AG20443 (cell line): ENCODE measurements at regions not wholly inside any gene's neighbourhood (a gene's known extent, or its start where the extent isn't known, plus 50 kb on each side); places are given as distances from the start of the nearest gene placed in this dataset.

Source experiments
- DNase-seq: peaks from one replicate; pipeline ENCODE4 v3.0.0; 2012; ENCODE audit warnings: low spot score, mixed read lengths

DNA sequence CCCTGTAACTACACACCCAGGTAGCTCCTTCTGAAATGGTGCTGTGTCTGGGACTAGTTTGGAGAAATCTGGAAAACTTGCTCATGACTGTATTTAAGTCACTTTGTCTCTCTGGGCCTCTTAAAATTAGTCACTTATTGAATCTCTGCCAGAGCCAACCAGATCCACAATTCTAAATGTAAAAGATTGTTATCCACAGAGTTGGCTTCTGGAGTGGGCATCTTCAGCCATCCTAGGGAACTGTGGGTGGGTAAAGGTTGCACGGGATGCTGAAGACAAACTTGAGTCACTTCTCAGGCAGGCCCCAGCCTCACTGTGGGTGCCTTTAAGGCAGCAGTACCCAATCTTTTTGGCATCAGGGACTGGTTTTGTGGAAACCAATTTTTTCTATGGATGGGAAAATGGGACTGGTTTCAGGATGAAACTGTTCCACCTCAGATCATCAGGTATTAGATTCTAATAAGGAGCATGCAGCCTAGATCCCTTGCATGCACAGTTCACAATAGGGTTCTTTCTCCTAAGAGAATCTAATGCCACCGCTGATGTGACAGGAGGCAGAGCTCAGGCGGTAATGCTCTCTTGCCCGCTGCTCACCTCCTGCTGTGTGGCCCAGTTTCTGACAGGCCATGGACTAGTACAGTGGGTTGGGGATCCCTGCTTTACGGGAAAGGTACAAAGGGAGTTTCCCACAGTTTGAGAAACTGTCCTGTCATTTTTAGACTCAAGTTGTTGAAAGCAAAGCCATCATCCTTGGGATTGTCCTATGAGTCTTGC is 98.3 kb upstream of the SPRED2 start:
- peak; percentile 63 for DNase-seq

- no peak for DNase-seq
These were observed 97.0 kb upstream of the SPRED2 start for GRCh38 chr2:65529419-65529818.

DNA sequence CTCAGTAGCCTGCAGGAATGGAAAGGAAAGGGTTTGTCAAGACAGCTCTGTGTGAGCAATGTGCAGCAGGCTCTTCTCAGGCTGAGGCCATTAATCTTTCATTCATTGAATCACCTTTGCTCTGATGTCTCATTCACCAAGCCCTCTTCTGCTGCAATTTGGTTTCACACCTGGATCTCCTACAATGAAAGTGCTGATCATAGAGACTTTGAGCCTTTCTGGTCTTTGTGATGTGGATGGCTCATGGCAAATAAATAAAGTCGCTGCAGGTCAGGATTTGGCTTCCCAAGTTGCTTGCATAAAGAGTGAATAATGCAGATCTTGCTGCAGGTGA is 95.8 kb upstream of the SPRED2 start:
- no peak for DNase-seq

- no peak for DNase-seq
These were observed 95.2 kb upstream of the SPRED2 start for GRCh38 chr2:65527451-65528240.

DNA sequence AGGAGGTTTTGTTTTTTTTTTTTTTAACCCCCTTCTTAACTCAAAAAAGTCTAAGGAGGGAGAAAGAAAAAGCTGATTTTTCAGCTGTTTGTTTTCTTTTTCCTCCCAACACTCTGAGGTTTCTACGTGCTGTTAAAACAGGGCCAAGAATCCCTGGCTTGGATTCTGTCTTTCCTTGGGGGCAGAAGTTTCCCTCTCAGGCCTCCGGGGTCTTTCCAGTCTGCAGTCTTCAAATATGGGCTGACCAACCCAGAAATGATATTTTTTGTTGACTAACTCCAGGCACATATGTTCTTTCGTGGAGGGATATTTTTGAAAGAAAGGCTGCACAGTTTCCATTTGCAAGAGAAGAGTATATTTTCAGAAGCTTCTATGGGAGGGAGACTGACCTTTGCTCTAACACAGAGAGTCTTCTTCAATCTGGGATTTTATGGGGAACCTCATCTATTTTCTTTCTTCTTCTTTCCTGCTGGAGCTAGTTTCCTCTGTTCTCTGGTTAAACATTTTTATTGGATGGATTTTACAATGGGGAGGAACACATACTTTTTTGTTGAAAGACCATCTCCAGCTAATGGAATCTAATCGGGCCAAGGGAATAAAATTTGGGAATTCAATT is 93.3 kb upstream of the SPRED2 start:
- no peak for DNase-seq

GRCh38 chr2:65522922-65523321 is 90.5 kb upstream of the SPRED2 start:
- no peak for DNase-seq

DNA sequence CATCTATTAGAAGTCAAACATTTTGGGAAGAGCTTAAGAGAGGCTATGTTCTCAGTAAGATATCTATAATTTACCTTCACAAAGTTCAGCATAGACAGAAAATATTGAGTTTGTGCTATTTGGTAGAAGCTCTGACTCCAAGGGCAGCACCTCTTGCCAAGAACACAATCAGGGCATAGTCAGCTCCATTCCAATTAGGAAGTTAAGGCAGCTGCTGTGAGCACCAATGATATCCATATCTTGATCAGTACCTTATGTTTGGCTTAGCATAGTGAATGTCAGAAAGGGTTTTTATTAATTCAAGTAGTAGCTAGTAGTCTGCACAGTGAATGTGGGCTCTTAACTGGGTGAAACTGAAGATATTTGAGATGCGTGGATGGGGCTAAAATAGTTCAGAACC is 86.4 kb upstream of the SPRED2 start:
- no peak for DNase-seq

DNA sequence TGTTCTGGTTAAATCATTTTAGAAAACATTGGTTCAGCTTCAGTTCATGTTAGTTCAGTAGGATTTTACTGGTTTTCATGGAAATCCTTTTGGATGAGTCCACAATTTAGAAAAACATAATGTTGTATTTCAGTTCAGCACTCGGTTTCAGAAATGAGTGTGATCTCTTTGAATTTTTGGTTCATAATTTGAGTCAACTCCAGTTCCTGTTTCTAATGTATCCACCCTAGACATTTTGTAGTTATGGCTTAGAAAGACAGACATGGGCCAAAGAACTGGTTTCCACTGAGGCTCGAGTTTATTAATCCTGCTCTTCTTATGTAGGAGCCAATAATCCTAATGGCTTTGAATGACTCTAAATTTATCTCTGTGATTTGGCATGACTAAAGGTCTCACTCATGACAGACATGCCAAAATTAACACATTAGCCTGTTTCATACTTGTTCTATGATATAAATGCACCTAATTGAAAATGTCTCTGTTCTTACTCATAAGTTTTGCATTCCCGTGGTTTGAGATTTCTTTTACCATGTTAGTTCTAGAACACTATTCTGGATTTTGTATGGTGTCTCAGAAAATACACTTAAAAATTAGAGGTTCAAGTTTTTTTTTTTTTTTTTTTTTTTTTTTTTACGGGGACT is 82.3 kb upstream of the SPRED2 start:
- DNase-seq: peak; percentile 56

GRCh38 chr2:65512783-65513182 is 80.4 kb upstream of the SPRED2 start:
- DNase-seq: no peak

DNA sequence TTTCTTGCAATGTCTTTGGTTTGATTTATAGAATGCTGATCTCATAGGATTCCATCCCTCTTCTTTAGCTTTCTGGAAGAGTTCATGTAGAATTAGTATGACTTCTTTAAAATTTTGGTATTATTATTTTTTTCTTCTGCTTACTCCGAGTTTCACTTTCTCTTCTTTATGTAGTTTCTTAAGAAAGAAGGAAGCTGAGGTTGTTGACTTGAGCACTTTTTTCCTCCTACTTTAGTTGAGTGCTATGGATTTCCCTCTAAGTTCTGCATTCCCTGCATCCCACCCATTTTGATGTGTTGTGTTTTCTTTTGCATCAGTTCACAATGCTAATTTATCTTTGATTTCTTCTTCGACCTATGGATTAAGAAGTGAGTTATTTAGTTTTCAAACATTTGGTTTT is 78.9 kb upstream of the SPRED2 start:
- no peak for DNase-seq

GRCh38 chr2:65508225-65508624 is 75.8 kb upstream of the SPRED2 start:
- DNase-seq: no peak

GRCh38 chr2:65507102-65508069 is 75.0 kb upstream of the SPRED2 start:
- DNase-seq: no peak

DNA sequence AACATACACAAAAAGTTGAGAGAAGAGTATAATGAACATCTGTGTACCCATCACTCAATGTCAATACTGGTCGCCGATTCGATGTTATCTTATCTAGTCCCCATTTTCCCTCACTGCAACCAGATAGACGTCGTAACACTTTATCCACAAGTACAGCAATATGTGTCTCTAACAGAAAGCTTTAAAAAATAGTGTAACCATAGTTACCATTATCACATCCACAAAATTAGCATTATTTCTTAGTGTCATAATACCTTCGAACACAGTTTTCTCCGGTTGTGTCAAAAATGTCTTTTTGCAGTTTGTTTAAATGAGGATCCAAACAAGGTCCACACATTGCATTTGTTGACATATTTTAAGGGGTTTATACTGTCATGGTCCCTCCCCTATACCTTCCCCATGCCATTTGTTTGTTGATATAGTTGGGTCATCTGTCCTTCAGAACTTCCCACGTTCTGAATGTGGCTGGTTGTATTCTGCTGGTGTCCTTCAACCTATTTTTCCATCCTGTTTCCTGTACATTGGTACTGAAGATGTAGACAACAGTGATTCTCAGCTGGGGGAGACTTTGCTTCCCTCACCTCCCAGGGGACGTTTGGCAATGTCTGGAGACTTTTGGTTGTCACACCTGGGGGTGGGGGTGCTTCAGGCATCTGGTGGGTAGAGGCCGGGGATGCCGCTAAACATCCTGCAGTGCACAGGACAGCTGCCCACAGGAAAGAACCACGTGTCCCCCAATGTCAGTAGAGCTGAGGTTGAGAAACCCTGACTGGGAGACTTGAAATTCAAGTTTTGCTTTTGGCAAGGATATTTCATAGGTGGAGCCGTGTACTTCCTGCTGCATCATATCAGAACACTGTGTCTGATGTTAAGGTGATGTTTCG is 72.7 kb upstream of the SPRED2 start:
- DNase-seq: no peak

GRCh38 chr2:65504201-65504600 is 71.8 kb upstream of the SPRED2 start:
- no peak for DNase-seq

- no peak for DNase-seq
These were observed 71.3 kb upstream of the SPRED2 start for GRCh38 chr2:65503746-65504145.

DNA sequence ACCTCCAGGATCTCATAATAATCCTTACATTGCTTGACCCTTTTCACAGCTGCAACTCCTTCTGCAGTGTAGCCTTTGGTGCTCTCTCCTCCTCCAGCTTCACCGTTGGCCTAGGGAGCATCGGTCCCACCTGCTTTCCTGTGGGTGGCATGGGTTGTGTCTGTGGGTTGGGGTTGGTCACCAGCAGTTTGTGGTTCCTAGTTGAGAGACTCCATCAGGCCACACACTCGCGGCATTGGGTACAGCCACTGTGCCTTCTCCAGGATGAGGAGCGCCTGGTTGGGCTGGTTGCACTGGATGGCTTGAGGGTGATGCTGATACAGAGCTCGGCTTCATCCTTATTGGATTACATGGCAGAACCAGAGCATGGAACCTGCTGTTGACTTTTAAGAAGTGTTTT is 69.4 kb upstream of the SPRED2 start:
- no peak for DNase-seq

GRCh38 chr2:65501074-65501473 is 68.7 kb upstream of the SPRED2 start:
- DNase-seq: no peak

GRCh38 chr2:65500310-65501040 is 68.1 kb upstream of the SPRED2 start:
- DNase-seq: no peak

GRCh38 chr2:65499216-65499615 is 66.8 kb upstream of the SPRED2 start:
- DNase-seq: no peak

DNA sequence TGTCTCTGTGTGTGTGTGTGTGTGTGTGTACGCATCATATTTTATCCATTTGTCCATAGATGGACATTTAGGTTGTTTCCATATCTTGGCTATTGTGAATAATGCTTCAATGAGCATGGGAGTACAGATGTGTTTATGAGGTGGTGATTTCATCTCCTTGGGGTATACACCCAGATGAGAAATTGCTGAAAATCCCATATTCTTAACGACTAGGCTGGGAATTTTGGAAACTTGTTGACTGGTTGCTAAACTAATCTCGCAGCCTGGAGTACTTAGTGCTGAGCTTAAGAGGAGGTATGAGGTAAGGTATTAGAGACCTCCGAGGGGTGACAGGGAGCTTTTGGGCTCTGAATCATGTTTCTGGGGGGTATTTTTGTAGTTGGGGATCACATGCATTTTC is 66.0 kb upstream of the SPRED2 start:
- DNase-seq: no peak
